ENCODE measurements at regions not wholly inside any gene's neighbourhood (a gene's known extent, or its start where the extent isn't known, plus 50 kb on each side); places are given as distances from the start of the nearest gene placed in this dataset.

- WGBS, 2 experiments (ENCODE audit: extremely low coverage in 2 of 2, insufficient read length in 1 of 2) = no CpG with 5 or more reads among the region's 1 CpG
- TF ChIP-seq BHLHE40 (IDR thresholded peaks at IDR 0.05; ENCODE audit: low read depth, low read length) = no peak
- TF ChIP-seq POLR2A (IDR thresholded peaks at IDR 0.05; ENCODE audit: low read depth, low read length) = no peak
- no peak for TF ChIP-seq NFE2L2 (IDR thresholded peaks at IDR 0.05; ENCODE audit: low read depth, low read length)
- no peak for TF ChIP-seq FOS (IDR thresholded peaks at IDR 0.05; ENCODE audit: low read depth, low read length)
- no peak for TF ChIP-seq USF2 (IDR thresholded peaks at IDR 0.05; ENCODE audit: low read depth, low read length)
- TF ChIP-seq CHD1 (IDR thresholded peaks at IDR 0.05; ENCODE audit: low read depth, low read length) = no peak
- TF ChIP-seq RCOR1 (IDR thresholded peaks at IDR 0.05; ENCODE audit: insufficient replicate concordance, low read length) = no peak
- TF ChIP-seq RAD21 (IDR thresholded peaks at IDR 0.05; ENCODE audit: low read length) = no peak
- no peak for TF ChIP-seq MXI1 (IDR thresholded peaks at IDR 0.05; ENCODE audit: borderline replicate concordance, low read depth, low read length)
- BruUV-seq (replicated peaks) = no TSS peak
- H3K4me1 ChIP-seq (ENCODE audit: control insufficient read depth, insufficient read depth, low read length) = no peaks in the 10 kb centered on the region
- H4K5ac ChIP-seq (ENCODE audit: low read depth, low read length) = no peak overlapping the region
- H2BK120ac ChIP-seq (ENCODE audit: low read depth, low read length) = no peak overlapping the region
- H3K23ac ChIP-seq (ENCODE audit: low read depth, low read length) = no peak overlapping the region
- H3K9me3 ChIP-seq (ENCODE audit: control insufficient read depth, insufficient read depth, low read length) = peaks cover 3% of the 10 kb centered on the region; the same call in 1 of the 2 replicates
- no peak overlapping the region for H4K91ac ChIP-seq (ENCODE audit: insufficient read depth, low read depth, low read length)
- no peak overlapping the region for H3K4me3 ChIP-seq (ENCODE audit: insufficient read depth, low read depth, low read length)
- no peak overlapping the region for H2AK9ac ChIP-seq (replicated peaks; ENCODE audit: low read depth, low read length, poor library complexity)
- no peaks in the 10 kb centered on the region for H3K36me3 ChIP-seq (ENCODE audit: control insufficient read depth, insufficient read depth, low read length)
- no peaks in the 10 kb centered on the region for H3K9me1 ChIP-seq (ENCODE audit: insufficient read depth, low read length)
- H3K14ac ChIP-seq (replicated peaks; ENCODE audit: low read depth, low read length) = no peak overlapping the region
- no peaks in the 10 kb centered on the region for H3K27me3 ChIP-seq (ENCODE audit: control insufficient read depth, insufficient read depth, low read length)
- ChIA-PET CTCF (no interaction called here), POLR2A (ENCODE audit: unreplicated experiment) (no interaction called here)
- dilution Hi-C loops (cut with HindIII; ENCODE audit: low sequenced_read_pairs, unreplicated experiment) (no loop called here), intact Hi-C loops (cut with micrococcal nuclease) (no loop called here), in situ Hi-C loops (cut with MboI; ENCODE audit: low sequenced_read_pairs) (no loop called here)
- H2BK15ac ChIP-seq (ENCODE audit: low read depth, low read length) = no peak overlapping the region
- no peak overlapping the region for H3K4me2 ChIP-seq (ENCODE audit: low read depth, low read length)
- no peak overlapping the region for H2BK5ac ChIP-seq (ENCODE audit: low read depth, low read length, poor library complexity, severe bottlenecking)
- H2AFZ ChIP-seq (replicated peaks; ENCODE audit: low read length, poor library complexity) = no peak overlapping the region
- no peak for DNase-seq
- H4K20me1 ChIP-seq (ENCODE audit: insufficient read depth, low read length) = no peaks in the 10 kb centered on the region
- no peak overlapping the region for H2BK20ac ChIP-seq (ENCODE audit: low read depth, low read length)
- no peak for ATAC-seq (ENCODE audit: low read depth)
- H3K27ac ChIP-seq (ENCODE audit: insufficient read depth, low read length) = no peak overlapping the region
- H3K4ac ChIP-seq (ENCODE audit: low read depth, low read length) = no peak overlapping the region
- H3K56ac ChIP-seq (ENCODE audit: extremely low read depth, insufficient read depth, low read length) = no peak overlapping the region
- no peak overlapping the region for H3K18ac ChIP-seq (ENCODE audit: low read depth, low read length)
- no peak overlapping the region for H4K8ac ChIP-seq (ENCODE audit: low read depth in 2 of 2, low read length in 2 of 2)
- no peaks in the 10 kb centered on the region for H3K79me1 ChIP-seq (ENCODE audit: low read depth in 1 of 2, low read length in 2 of 2)
- H2AK5ac ChIP-seq (ENCODE audit: low read depth, low read length) = no peak overlapping the region
- no peak overlapping the region for H3K9ac ChIP-seq (ENCODE audit: low read depth, low read length)
Observed at GRCh38 chr7:67690700-67691099, 694.1 kb downstream of the TYW1 start.

Data from IMR-90 (cell line).